Natural killer cell (primary cell): ENCODE measurements at regions not wholly inside any gene's neighbourhood (a gene's known extent, or its start where the extent isn't known, plus 50 kb on each side); places are given as distances from the start of the nearest gene placed in this dataset.

Experiments used
- ATAC-seq, 3 donors: fragments of 150-1000 bp in 2 of 3; fragments of 200-7000 bp in 1 of 3; cut with Tn5 transposase; 1 replicate in 1 of 3; 2 replicates in 2 of 3; pipeline ENCODE4 v1.10.0; 2021; ENCODE audit warnings: mild to moderate bottlenecking in 2 of 3, moderate library complexity in 2 of 3
- DNase-seq, 2 donors: peaks; one replicate each; pipeline versions ENCODE4 v3.0.0 to v3.0.0-alpha.2; 2013 to 2021; ENCODE audit warnings: mixed read lengths in 1 of 2
- H3K27ac ChIP-seq: one replicate; pipeline ENCODE4 v1.5.1; 2013; ENCODE audit warnings: mild to moderate bottlenecking, low read length
- H3K27me3 ChIP-seq: one replicate; pipeline ENCODE4 v1.6.1; 2013; ENCODE audit warnings: low read length; ENCODE audit not compliant: control insufficient read depth, insufficient read depth
- H3K36me3 ChIP-seq: one replicate; pipeline ENCODE4 v1.6.1; 2013; ENCODE audit warnings: low read length; ENCODE audit not compliant: control insufficient read depth, insufficient read depth
- H3K4me1 ChIP-seq: one replicate; pipeline ENCODE4 v1.6.1; 2013; ENCODE audit warnings: low read length; ENCODE audit not compliant: control insufficient read depth, insufficient read depth
- H3K4me3 ChIP-seq: one replicate; pipeline ENCODE4 v1.5.1; 2013; ENCODE audit warnings: low read length
- H3K9me3 ChIP-seq: one replicate; pipeline ENCODE4 v1.6.1; 2013; ENCODE audit warnings: low read length; ENCODE audit not compliant: control insufficient read depth, insufficient read depth
- H3K27ac Mint-ChIP-seq, 2 donors: one replicate each; pipeline ENCODE4 v1.8.0; 2022; ENCODE audit warnings: mild to moderate bottlenecking in 2 of 2, mixed read lengths in 2 of 2, moderate library complexity in 1 of 2
- H3K27me3 Mint-ChIP-seq, 2 donors: one replicate each; pipeline ENCODE4 v1.8.0; 2022; ENCODE audit warnings: low read depth in 2 of 2, mixed read lengths in 2 of 2
- H3K36me3 Mint-ChIP-seq: one replicate; pipeline ENCODE4 v1.8.0; 2022; ENCODE audit warnings: mixed read lengths
- H3K4me1 Mint-ChIP-seq, 2 donors: one replicate each; pipeline ENCODE4 v1.8.0; 2022; ENCODE audit warnings: mixed read lengths in 2 of 2
- H3K4me3 Mint-ChIP-seq: one replicate; pipeline ENCODE4 v1.8.0; 2022; ENCODE audit warnings: mild to moderate bottlenecking, moderate library complexity, mixed read lengths
- H3K9me3 Mint-ChIP-seq, 2 donors: one replicate each; pipeline ENCODE4 v1.8.0; 2022; ENCODE audit warnings: mixed read lengths in 2 of 2
- WGBS: methylation state at CpG from one replicate; pipeline ENCODE4 v1.1.7; 2013; ENCODE audit warnings: missing lambda C conversion rate; ENCODE audit not compliant: insufficient coverage; 5-methylcytosine and 5-hydroxymethylcytosine counted together
- intact Hi-C: fragments of 100-400 bp; cut with micrococcal nuclease; formaldehyde crosslinking; loops from one replicate; pipeline ENCODE4 v1.14.2; 2022
- TF ChIP-seq, protein P1 (sequence below): fragments of 200-600 bp; IDR thresholded peaks from one replicate; pipeline ENCODE4 v1.8.0; 2022; ENCODE audit warnings: antibody characterized with exemption

DNA sequence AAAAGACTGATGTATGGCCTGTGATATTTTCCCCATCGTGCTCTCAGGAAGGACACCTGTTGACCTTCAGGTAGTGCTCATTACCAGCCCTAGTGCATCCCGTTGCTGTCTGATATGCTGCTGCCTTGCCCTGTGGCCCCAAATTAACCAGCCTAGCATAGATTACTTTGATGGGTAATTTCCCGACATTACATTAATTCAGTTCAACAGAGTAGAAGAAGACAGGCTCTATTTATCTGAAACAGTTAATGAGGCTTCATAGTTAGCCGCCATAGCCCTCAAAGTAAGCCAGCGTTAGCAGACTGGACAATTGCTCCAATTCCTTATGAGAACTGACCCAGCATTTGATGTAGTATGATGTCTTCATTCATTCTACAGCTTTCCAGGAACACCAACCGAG lies 257.6 kb downstream of the OLFM3 start:
- Histone ChIP-seq H3K4me1 (no peaks in the 10 kb centered on the region), H3K27me3 (no peaks in the 10 kb centered on the region), H3K36me3 (no peaks in the 10 kb centered on the region), H3K4me3 (no peak overlapping the region), H3K9me3 (no peaks in the 10 kb centered on the region), H3K27ac (no peak overlapping the region)
- intact Hi-C loops: no loop called here
- H3K27ac Mint-ChIP-seq: no peak overlapping the region
- no peaks in the 10 kb centered on the region for H3K4me1 Mint-ChIP-seq
- TF ChIP-seq, protein P1, sequence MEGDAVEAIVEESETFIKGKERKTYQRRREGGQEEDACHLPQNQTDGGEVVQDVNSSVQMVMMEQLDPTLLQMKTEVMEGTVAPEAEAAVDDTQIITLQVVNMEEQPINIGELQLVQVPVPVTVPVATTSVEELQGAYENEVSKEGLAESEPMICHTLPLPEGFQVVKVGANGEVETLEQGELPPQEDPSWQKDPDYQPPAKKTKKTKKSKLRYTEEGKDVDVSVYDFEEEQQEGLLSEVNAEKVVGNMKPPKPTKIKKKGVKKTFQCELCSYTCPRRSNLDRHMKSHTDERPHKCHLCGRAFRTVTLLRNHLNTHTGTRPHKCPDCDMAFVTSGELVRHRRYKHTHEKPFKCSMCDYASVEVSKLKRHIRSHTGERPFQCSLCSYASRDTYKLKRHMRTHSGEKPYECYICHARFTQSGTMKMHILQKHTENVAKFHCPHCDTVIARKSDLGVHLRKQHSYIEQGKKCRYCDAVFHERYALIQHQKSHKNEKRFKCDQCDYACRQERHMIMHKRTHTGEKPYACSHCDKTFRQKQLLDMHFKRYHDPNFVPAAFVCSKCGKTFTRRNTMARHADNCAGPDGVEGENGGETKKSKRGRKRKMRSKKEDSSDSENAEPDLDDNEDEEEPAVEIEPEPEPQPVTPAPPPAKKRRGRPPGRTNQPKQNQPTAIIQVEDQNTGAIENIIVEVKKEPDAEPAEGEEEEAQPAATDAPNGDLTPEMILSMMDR: no peak
- no peak for DNase-seq
- H3K9me3 Mint-ChIP-seq: peaks cover 0 to 2% of the 10 kb centered on the region in 2 donors
- 93% methylated on average over 5 of the region's 6 CpGs for WGBS
- H3K36me3 Mint-ChIP-seq: no peaks in the 10 kb centered on the region
- no peak overlapping the region for H3K4me3 Mint-ChIP-seq
- ATAC-seq: no peak
- H3K27me3 Mint-ChIP-seq: peaks cover 0 to 2% of the 10 kb centered on the region in 2 donors

DNA sequence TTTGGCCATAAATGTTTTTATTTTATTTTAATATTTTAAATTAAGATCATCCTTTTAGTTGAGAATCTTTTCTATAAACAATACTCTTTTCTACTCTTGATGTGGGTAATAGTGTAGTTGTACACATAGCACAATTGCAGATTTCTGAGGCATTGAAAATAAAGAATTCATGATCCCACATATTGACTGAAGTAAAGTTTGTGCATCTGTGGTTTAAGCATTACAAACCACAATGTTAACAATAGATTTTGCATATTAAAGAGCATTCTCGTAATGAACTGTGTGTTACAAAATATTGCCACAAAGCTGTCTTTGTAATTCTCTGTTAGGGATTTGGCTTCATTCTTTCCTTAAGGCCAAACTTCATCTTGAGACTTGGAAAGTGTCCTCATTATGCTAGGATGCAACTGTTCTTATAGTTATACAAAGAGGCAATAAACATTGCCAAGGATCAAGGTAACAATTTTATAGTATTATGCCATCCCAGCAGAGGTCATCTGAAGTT lies 256.8 kb downstream of the OLFM3 start:
- no peaks in the 10 kb centered on the region for H3K36me3 ChIP-seq

DNA sequence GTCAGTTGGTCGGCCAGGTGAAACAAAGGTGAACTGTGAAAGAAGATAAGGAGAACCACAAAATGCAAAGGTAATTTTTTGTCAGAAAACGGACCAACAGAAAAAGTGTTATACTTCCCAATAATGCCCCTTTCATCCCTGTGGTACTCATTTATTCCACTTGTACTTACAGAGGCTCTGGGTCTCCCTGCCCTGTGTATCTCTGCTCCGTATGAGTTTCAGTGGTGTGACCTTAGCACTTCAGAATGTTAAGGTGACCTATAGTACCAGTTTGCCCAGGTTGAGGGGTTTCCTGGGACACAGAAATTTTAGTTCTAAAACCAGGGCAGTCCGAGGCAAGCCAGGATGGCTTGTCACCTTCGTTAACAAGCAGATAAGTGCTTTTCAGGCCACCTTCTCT lies 254.8 kb downstream of the OLFM3 start:
- H3K4me3 ChIP-seq: no peak overlapping the region
- ATAC-seq (no peak), DNase-seq (no peak)
- H3K27ac ChIP-seq: no peak overlapping the region
- H3K27me3 ChIP-seq: no peaks in the 10 kb centered on the region
- intact Hi-C loops: no loop called here
- H3K4me1 Mint-ChIP-seq: no peaks in the 10 kb centered on the region
- WGBS: 59% methylated on average over 5 of the region's 5 CpGs
- H3K36me3 Mint-ChIP-seq: no peaks in the 10 kb centered on the region
- no peaks in the 10 kb centered on the region for H3K4me1 ChIP-seq
- H3K4me3 Mint-ChIP-seq: no peak overlapping the region
- H3K9me3 Mint-ChIP-seq: peaks cover 2 to 5% of the 10 kb centered on the region in 2 donors
- H3K27me3 Mint-ChIP-seq: no peaks in the 10 kb centered on the region
- H3K27ac Mint-ChIP-seq: no peak overlapping the region
- H3K36me3 ChIP-seq: no peaks in the 10 kb centered on the region
- H3K9me3 ChIP-seq: no peaks in the 10 kb centered on the region
- TF ChIP-seq, protein P1: no peak

More for the DNA sequence above, 256.8 kb downstream of the OLFM3 start:
- H3K4me1 ChIP-seq: no peaks in the 10 kb centered on the region
- peaks cover 0 to 2% of the 10 kb centered on the region in 2 donors for H3K9me3 Mint-ChIP-seq
- DNase-seq (no peak), ATAC-seq (no peak)
- no peaks in the 10 kb centered on the region for H3K27me3 ChIP-seq
- no peak overlapping the region for H3K4me3 Mint-ChIP-seq
- H3K9me3 ChIP-seq: no peaks in the 10 kb centered on the region
- H3K36me3 Mint-ChIP-seq: no peaks in the 10 kb centered on the region
- H3K27ac Mint-ChIP-seq: no peak overlapping the region
- H3K4me3 ChIP-seq: no peak overlapping the region
- H3K4me1 Mint-ChIP-seq: no peaks in the 10 kb centered on the region
- TF ChIP-seq, protein P1: no peak
- WGBS: 90% methylated on average over 1 of the region's 1 CpG
- intact Hi-C loops: no loop called here
- H3K27me3 Mint-ChIP-seq: peaks cover 0 to 2% of the 10 kb centered on the region in 2 donors
- no peak overlapping the region for H3K27ac ChIP-seq

DNA sequence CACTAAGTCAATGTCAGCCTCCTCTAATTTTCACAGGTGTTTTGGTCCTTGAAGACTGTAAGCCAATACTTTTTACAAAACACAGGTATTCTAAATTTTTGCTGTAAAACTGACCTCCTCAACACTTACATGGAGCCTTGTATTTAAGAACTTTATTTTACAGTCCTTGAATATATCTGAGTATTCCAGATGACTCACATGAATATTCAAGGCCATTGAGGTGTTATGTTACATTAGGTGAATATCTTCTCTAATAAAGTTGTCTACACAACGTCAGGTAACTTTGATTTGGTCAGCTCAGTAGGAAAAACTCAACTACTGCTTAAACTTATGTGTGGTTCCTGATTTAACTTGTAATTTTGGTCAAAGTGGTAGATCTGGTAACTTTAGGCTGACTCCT lies 254.2 kb downstream of the OLFM3 start:
- Mint-ChIP-seq H3K36me3 (no peaks in the 10 kb centered on the region), H3K9me3 (peaks cover 2 to 5% of the 10 kb centered on the region in 2 donors), H3K27ac (no peak overlapping the region), H3K27me3 (no peaks in the 10 kb centered on the region), H3K4me3 (no peak overlapping the region), H3K4me1 (no peaks in the 10 kb centered on the region)
- DNase-seq: no peak
- Histone ChIP-seq H3K27ac (no peak overlapping the region), H3K4me1 (no peaks in the 10 kb centered on the region), H3K36me3 (no peaks in the 10 kb centered on the region), H3K4me3 (no peak overlapping the region), H3K27me3 (no peaks in the 10 kb centered on the region), H3K9me3 (no peaks in the 10 kb centered on the region)
- ATAC-seq: no peak
- TF ChIP-seq, protein P1: no peak
- WGBS: 80% methylated on average over 1 of the region's 1 CpG
- intact Hi-C loops: no loop called here
